ENCODE measurements at regions not wholly inside any gene's neighbourhood (a gene's known extent, or its start where the extent isn't known, plus 50 kb on each side); places are given as distances from the start of the nearest gene placed in this dataset.
A peak's percentile ranks its signal among the peaks of the same experiment; 100 is the strongest.

DNA sequence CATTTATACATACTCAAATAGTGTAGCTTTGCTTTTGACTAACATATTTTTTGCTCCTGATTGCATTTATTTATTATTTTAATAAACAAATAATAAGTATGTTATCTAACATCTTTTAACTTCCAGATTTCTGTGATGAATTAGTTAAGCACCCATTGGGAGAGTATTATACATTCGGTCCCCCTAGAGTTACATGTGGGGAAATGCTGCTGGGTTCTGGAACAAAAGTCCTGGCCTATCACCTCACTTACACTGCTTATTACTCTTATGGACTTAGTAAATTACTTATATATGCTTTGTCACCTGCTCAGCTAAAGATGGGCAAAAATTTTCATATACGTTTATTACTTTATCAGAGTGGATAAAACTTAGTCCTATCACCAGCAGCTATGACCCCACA lies 1163.0 kb downstream of the FAM181B start:
- intact Hi-C loops (cut with micrococcal nuclease), result no loop called here
- no peaks in the 10 kb centered on the region for H3K79me2 ChIP-seq (ENCODE audit: low read length)
- no peak overlapping the region for H3K4me2 ChIP-seq (ENCODE audit: low read length)
- CTCF ChIA-PET, result no interaction called here
- peaks cover 23% of the 10 kb centered on the region; the same call in 1 of the 2 replicates for H3K9me3 ChIP-seq (ENCODE audit: low read length)
- no peak overlapping the region for H2AFZ ChIP-seq (ENCODE audit: low read length)
- TF ChIP-seq EZH2 (IDR thresholded peaks at IDR 0.05; ENCODE audit: low read length, unreplicated experiment) (no peak), EZH2phosphoT487 (IDR thresholded peaks at IDR 0.05; ENCODE audit: borderline replicate concordance, low read length) (no peak)
- TF ChIP-seq, protein P1, sequence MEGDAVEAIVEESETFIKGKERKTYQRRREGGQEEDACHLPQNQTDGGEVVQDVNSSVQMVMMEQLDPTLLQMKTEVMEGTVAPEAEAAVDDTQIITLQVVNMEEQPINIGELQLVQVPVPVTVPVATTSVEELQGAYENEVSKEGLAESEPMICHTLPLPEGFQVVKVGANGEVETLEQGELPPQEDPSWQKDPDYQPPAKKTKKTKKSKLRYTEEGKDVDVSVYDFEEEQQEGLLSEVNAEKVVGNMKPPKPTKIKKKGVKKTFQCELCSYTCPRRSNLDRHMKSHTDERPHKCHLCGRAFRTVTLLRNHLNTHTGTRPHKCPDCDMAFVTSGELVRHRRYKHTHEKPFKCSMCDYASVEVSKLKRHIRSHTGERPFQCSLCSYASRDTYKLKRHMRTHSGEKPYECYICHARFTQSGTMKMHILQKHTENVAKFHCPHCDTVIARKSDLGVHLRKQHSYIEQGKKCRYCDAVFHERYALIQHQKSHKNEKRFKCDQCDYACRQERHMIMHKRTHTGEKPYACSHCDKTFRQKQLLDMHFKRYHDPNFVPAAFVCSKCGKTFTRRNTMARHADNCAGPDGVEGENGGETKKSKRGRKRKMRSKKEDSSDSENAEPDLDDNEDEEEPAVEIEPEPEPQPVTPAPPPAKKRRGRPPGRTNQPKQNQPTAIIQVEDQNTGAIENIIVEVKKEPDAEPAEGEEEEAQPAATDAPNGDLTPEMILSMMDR (conservative IDR thresholded peaks at IDR 0.05; ENCODE audit: low read depth, low read length), result no peak
- POLR2A ChIA-PET (ENCODE audit: unreplicated experiment), result no interaction called here
- no peaks in the 10 kb centered on the region for H3K4me1 ChIP-seq (ENCODE audit: insufficient read depth, low read length)
- DNase-seq, result no peak
- no TSS peak for BruUV-seq (replicated peaks)
- no peaks in the 10 kb centered on the region for H3K27me3 ChIP-seq (ENCODE audit: low read length)
- H3K9ac ChIP-seq (ENCODE audit: low read length), result no peak overlapping the region
- H3K9me2 ChIP-seq (replicated peaks; ENCODE audit: low read length), result no peaks in the 10 kb centered on the region
- no peaks in the 10 kb centered on the region for H4K20me1 ChIP-seq (ENCODE audit: low read length)
- H3K36me3 ChIP-seq (ENCODE audit: low read depth, low read length), result no peaks in the 10 kb centered on the region
- no peaks in the 10 kb centered on the region for H3F3A ChIP-seq (ENCODE audit: low read length, unreplicated experiment)
- H3K4me3 ChIP-seq (ENCODE audit: low read length), result no peak overlapping the region
- H3K27ac ChIP-seq (ENCODE audit: low read length), result no peak overlapping the region
- ATAC-seq, result no peak

DNA sequence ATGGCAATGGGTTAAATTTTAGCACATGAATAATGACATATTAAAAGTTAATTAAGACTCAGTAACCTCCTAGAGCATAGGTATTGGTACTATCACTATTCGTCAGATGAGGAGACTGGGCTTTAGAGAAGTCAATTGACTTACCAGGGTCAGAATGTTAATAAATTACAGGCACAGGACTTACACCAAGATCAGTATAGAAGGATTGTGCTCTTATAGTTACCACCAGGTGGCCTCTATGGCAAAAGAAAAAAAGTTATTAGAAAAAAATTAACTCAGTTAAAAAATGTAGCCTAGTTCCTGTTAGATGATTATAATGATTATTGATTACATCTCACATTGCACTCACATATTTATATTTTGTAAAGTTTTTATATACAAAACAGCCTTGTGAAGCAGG lies 1163.7 kb downstream of the FAM181B start:
- intact Hi-C loops (cut with micrococcal nuclease), result no loop called here
- DNase-seq (no peak), ATAC-seq (no peak)
- Histone ChIP-seq H4K20me1 (ENCODE audit: low read length) (no peaks in the 10 kb centered on the region), H3K27ac (ENCODE audit: low read length) (no peak overlapping the region), H3K36me3 (ENCODE audit: low read depth, low read length) (no peaks in the 10 kb centered on the region), H3F3A (ENCODE audit: low read length, unreplicated experiment) (no peaks in the 10 kb centered on the region), H3K9me2 (replicated peaks; ENCODE audit: low read length) (no peaks in the 10 kb centered on the region), H3K9ac (ENCODE audit: low read length) (no peak overlapping the region), H3K4me2 (ENCODE audit: low read length) (no peak overlapping the region), H2AFZ (ENCODE audit: low read length) (no peak overlapping the region), H3K9me3 (ENCODE audit: low read length) (peaks cover 29% of the 10 kb centered on the region; the same call in 1 of the 2 replicates), H3K27me3 (ENCODE audit: low read length) (no peaks in the 10 kb centered on the region), H3K79me2 (ENCODE audit: low read length) (no peaks in the 10 kb centered on the region), H3K4me3 (ENCODE audit: low read length) (no peak overlapping the region), H3K4me1 (ENCODE audit: insufficient read depth, low read length) (no peaks in the 10 kb centered on the region)
- no TSS peak for BruUV-seq (replicated peaks)
- ChIA-PET POLR2A (ENCODE audit: unreplicated experiment) (no interaction called here), CTCF (no interaction called here)
- no peak for TF ChIP-seq EZH2 (IDR thresholded peaks at IDR 0.05; ENCODE audit: low read length, unreplicated experiment)
- TF ChIP-seq, protein P1 (conservative IDR thresholded peaks at IDR 0.05; ENCODE audit: low read depth, low read length), result 0 out of 2 replicates have a peak, but pooled peaks have one; percentile 12
- TF ChIP-seq EZH2phosphoT487 (IDR thresholded peaks at IDR 0.05; ENCODE audit: borderline replicate concordance, low read length), result no peak

DNA sequence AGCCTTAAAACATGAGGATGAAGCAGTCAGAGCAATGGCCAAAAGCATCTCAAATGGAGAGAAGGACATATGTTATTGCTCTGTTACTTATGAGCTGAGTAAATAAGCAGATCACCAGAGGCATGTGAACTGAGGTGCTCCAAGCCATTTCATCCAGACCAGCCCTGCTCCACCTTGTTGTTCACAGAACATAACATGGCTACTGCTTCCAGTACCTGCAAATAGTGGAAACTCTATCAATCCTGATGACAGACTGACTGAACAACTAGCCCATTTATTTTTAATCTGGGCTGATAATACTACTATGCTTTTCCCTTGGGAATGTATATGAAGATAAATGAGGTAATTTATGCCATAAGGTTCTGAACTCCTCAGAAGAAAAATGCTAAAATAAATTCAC lies 1164.7 kb downstream of the FAM181B start:
- H3K79me2 ChIP-seq (ENCODE audit: low read length), result no peaks in the 10 kb centered on the region
- no peak overlapping the region for H3K9ac ChIP-seq (ENCODE audit: low read length)
- no peaks in the 10 kb centered on the region for H3K4me1 ChIP-seq (ENCODE audit: insufficient read depth, low read length)
- H2AFZ ChIP-seq (ENCODE audit: low read length), result no peak overlapping the region
- H3K36me3 ChIP-seq (ENCODE audit: low read depth, low read length), result no peaks in the 10 kb centered on the region
- intact Hi-C loops (cut with micrococcal nuclease), result no loop called here
- no peak overlapping the region for H3K4me3 ChIP-seq (ENCODE audit: low read length)
- no peak overlapping the region for H3K4me2 ChIP-seq (ENCODE audit: low read length)
- no peaks in the 10 kb centered on the region for H3F3A ChIP-seq (ENCODE audit: low read length, unreplicated experiment)
- no peaks in the 10 kb centered on the region for H4K20me1 ChIP-seq (ENCODE audit: low read length)
- no peak overlapping the region for H3K27ac ChIP-seq (ENCODE audit: low read length)
- TF ChIP-seq EZH2phosphoT487 (IDR thresholded peaks at IDR 0.05; ENCODE audit: borderline replicate concordance, low read length), result no peak
- TF ChIP-seq EZH2 (IDR thresholded peaks at IDR 0.05; ENCODE audit: low read length, unreplicated experiment), result no peak
- TF ChIP-seq, protein P1 (conservative IDR thresholded peaks at IDR 0.05; ENCODE audit: low read depth, low read length), result no peak
- no peaks in the 10 kb centered on the region for H3K9me2 ChIP-seq (replicated peaks; ENCODE audit: low read length)
- peaks cover 22% of the 10 kb centered on the region; the same call in 1 of the 2 replicates for H3K9me3 ChIP-seq (ENCODE audit: low read length)
- no peaks in the 10 kb centered on the region for H3K27me3 ChIP-seq (ENCODE audit: low read length)
- ATAC-seq (no peak), DNase-seq (no peak)
- ChIA-PET CTCF (no interaction called here), POLR2A (ENCODE audit: unreplicated experiment) (no interaction called here)
- BruUV-seq (replicated peaks), result no TSS peak

Measured in PC-3 (cell line).